SK-N-SH treated with all-trans-retinoic acid at 6 μM for 48 hours (cell line): ENCODE measurements at regions not wholly inside any gene's neighbourhood (a gene's known extent, or its start where the extent isn't known, plus 50 kb on each side); places are given as distances from the start of the nearest gene placed in this dataset.

Experiments used
- ARNTL ChIP-seq: fragments of 450-650 bp; formaldehyde crosslinking; IDR thresholded peaks from 2 replicates; pipeline ENCODE4 v1.5.0; 2020; ENCODE audit warnings: low read depth, mild to moderate bottlenecking, moderate library complexity, borderline replicate concordance
- BACH2 ChIP-seq: fragments of 250-450 bp; sonication (Bioruptor Pico); IDR thresholded peaks from 2 replicates; pipeline ENCODE4 v1.9.0; 2021; ENCODE audit warnings: mild to moderate bottlenecking, borderline replicate concordance
- CSDC2 ChIP-seq: fragments of 250-450 bp; sonication (Bioruptor Pico); IDR thresholded peaks from 2 replicates; pipeline ENCODE4 v1.5.0; 2020; ENCODE audit warnings: mild to moderate bottlenecking, moderate library complexity
- ISL1 ChIP-seq: fragments of 250-450 bp; sonication (Bioruptor Pico); IDR thresholded peaks from 2 replicates; pipeline ENCODE4 v2.1.2; 2022; ENCODE audit warnings: mild to moderate bottlenecking, moderate library complexity
- TCF4 ChIP-seq: fragments of 250-450 bp; sonication (Bioruptor Pico); IDR thresholded peaks from 2 replicates; pipeline ENCODE4 v1.8.0; 2021; ENCODE audit warnings: mild to moderate bottlenecking, moderate library complexity, borderline replicate concordance
- TF ChIP-seq, protein P1 (sequence below): fragments of 250-450 bp; sonication (Bioruptor Pico); IDR thresholded peaks from 2 replicates; pipeline ENCODE4 v1.5.0; 2020; ENCODE audit warnings: mild to moderate bottlenecking, moderate library complexity
- TF ChIP-seq, protein P2 (sequence below): fragments of 250-450 bp; sonication (Bioruptor Pico); IDR thresholded peaks from 2 replicates; pipeline ENCODE4 v1.5.1; 2020; ENCODE audit warnings: low read depth, mild to moderate bottlenecking, moderate library complexity
- TF ChIP-seq, protein P3 (sequence below): fragments of 250-450 bp; sonication (Bioruptor Pico); IDR thresholded peaks from 2 replicates; pipeline ENCODE4 v1.8.0; 2020; ENCODE audit warnings: mild to moderate bottlenecking, moderate library complexity, borderline replicate concordance

DNA sequence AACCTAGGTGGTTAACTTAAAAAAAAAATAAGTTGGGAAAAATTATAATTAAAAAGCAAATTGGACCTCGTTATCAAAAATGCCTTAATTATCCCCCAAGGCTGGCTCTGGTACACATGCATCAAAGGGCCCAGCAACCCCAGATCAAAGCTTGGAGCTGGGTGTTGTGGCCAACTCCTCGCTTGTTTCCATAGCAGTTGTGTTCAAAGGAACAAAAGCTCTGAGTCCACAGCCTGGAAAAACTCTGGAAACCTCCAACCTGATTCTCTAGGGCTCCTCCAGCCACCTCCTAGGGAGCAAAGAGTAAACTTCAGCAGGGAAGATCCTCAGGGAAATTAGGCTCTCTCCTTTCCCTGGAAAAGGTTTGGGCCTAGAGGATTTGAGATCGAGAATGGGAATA, 149.4 kb downstream of the NXPE2 start:
- TF ChIP-seq ARNTL (CRISPR knock-in tag) = no peak
- no peak for TF ChIP-seq TCF4 (CRISPR knock-in tag)
- TF ChIP-seq, protein P1, sequence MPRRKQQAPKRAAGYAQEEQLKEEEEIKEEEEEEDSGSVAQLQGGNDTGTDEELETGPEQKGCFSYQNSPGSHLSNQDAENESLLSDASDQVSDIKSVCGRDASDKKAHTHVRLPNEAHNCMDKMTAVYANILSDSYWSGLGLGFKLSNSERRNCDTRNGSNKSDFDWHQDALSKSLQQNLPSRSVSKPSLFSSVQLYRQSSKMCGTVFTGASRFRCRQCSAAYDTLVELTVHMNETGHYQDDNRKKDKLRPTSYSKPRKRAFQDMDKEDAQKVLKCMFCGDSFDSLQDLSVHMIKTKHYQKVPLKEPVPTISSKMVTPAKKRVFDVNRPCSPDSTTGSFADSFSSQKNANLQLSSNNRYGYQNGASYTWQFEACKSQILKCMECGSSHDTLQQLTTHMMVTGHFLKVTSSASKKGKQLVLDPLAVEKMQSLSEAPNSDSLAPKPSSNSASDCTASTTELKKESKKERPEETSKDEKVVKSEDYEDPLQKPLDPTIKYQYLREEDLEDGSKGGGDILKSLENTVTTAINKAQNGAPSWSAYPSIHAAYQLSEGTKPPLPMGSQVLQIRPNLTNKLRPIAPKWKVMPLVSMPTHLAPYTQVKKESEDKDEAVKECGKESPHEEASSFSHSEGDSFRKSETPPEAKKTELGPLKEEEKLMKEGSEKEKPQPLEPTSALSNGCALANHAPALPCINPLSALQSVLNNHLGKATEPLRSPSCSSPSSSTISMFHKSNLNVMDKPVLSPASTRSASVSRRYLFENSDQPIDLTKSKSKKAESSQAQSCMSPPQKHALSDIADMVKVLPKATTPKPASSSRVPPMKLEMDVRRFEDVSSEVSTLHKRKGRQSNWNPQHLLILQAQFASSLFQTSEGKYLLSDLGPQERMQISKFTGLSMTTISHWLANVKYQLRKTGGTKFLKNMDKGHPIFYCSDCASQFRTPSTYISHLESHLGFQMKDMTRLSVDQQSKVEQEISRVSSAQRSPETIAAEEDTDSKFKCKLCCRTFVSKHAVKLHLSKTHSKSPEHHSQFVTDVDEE = no peak
- TF ChIP-seq BACH2 (CRISPR knock-in tag) = no peak
- TF ChIP-seq, protein P2, sequence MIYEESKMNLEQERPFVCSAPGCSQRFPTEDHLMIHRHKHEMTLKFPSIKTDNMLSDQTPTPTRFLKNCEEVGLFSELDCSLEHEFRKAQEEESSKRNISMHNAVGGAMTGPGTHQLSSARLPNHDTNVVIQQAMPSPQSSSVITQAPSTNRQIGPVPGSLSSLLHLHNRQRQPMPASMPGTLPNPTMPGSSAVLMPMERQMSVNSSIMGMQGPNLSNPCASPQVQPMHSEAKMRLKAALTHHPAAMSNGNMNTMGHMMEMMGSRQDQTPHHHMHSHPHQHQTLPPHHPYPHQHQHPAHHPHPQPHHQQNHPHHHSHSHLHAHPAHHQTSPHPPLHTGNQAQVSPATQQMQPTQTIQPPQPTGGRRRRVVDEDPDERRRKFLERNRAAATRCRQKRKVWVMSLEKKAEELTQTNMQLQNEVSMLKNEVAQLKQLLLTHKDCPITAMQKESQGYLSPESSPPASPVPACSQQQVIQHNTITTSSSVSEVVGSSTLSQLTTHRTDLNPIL = no peak
- TF ChIP-seq, protein P3, sequence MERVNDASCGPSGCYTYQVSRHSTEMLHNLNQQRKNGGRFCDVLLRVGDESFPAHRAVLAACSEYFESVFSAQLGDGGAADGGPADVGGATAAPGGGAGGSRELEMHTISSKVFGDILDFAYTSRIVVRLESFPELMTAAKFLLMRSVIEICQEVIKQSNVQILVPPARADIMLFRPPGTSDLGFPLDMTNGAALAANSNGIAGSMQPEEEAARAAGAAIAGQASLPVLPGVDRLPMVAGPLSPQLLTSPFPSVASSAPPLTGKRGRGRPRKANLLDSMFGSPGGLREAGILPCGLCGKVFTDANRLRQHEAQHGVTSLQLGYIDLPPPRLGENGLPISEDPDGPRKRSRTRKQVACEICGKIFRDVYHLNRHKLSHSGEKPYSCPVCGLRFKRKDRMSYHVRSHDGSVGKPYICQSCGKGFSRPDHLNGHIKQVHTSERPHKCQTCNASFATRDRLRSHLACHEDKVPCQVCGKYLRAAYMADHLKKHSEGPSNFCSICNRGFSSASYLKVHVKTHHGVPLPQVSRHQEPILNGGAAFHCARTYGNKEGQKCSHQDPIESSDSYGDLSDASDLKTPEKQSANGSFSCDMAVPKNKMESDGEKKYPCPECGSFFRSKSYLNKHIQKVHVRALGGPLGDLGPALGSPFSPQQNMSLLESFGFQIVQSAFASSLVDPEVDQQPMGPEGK (CRISPR knock-in tag) = no peak
- TF ChIP-seq ISL1 = no peak
- TF ChIP-seq CSDC2 (CRISPR knock-in tag) = no peak
